Smooth muscle cell (in vitro differentiated cells): ENCODE measurements at regions not wholly inside any gene's neighbourhood (a gene's known extent, or its start where the extent isn't known, plus 50 kb on each side); places are given as distances from the start of the nearest gene placed in this dataset.

Source experiments
- DNase-seq: peaks from one replicate; lab custom pipeline; 2025; ENCODE audit not compliant: unreplicated experiment; lab: John Stamatoyannopoulos, UW
- H2AFZ ChIP-seq: fragments of 200-600 bp; sonication (generic); 2 replicates; pipeline ENCODE4 v1.6.0; 2016; ENCODE audit warnings: antibody characterized with exemption, low read depth, mild to moderate bottlenecking
- H3F3A ChIP-seq: fragments of 200-600 bp; sonication (generic); 2 replicates; pipeline ENCODE4 v1.6.0; 2017; ENCODE audit warnings: antibody characterized with exemption, low read depth
- H3K27ac ChIP-seq: fragments of 200-600 bp; sonication (generic); 2 replicates; pipeline ENCODE4 v1.5.1; 2016; ENCODE audit warnings: low read depth, mild to moderate bottlenecking
- H3K27me3 ChIP-seq: fragments of 200-600 bp; sonication (generic); 2 replicates; pipeline ENCODE4 v1.6.1; 2016; ENCODE audit warnings: low read depth, mild to moderate bottlenecking
- H3K36me3 ChIP-seq: fragments of 200-600 bp; sonication (generic); 2 replicates; pipeline ENCODE4 v1.5.1; 2016; ENCODE audit warnings: low read depth
- H3K4me1 ChIP-seq: fragments of 200-600 bp; sonication (generic); 2 replicates; pipeline ENCODE4 v1.5.1; 2016; ENCODE audit warnings: low read depth
- H3K4me2 ChIP-seq: fragments of 200-600 bp; sonication (generic); 2 replicates; pipeline ENCODE4 v1.6.0; 2016; ENCODE audit warnings: mild to moderate bottlenecking
- H3K4me3 ChIP-seq: fragments of 200-600 bp; sonication (generic); 2 replicates; pipeline ENCODE4 v1.5.1; 2016; ENCODE audit warnings: mild to moderate bottlenecking
- H3K79me2 ChIP-seq: fragments of 200-600 bp; sonication (generic); 2 replicates; pipeline ENCODE4 v1.6.0; 2016; ENCODE audit warnings: low read depth, mild to moderate bottlenecking
- H3K9ac ChIP-seq: fragments of 200-600 bp; sonication (generic); 2 replicates; pipeline ENCODE4 v1.6.0; 2016; ENCODE audit warnings: low read depth
- H3K9me3 ChIP-seq: fragments of 200-600 bp; sonication (generic); replicated peaks from 2 replicates; pipeline ENCODE4 v1.5.1; 2016; ENCODE audit warnings: low read depth
- H4K20me1 ChIP-seq: fragments of 200-600 bp; sonication (generic); 2 replicates; pipeline ENCODE4 v1.6.0; 2016; ENCODE audit warnings: low read depth
- CTCF ChIP-seq: fragments of 200-600 bp; sonication (generic); IDR thresholded peaks from 2 replicates; pipeline ENCODE4 v1.5.1; 2017; ENCODE audit warnings: borderline replicate concordance, mild to moderate bottlenecking, antibody characterized with exemption; ENCODE audit not compliant: insufficient read depth, poor library complexity, severe bottlenecking
- WGBS: methylation state at CpG from one replicate; pipeline ENCODE4 v1.1.7; 2016; ENCODE audit warnings: low lambda C conversion rate; 5-methylcytosine and 5-hydroxymethylcytosine counted together

DNA sequence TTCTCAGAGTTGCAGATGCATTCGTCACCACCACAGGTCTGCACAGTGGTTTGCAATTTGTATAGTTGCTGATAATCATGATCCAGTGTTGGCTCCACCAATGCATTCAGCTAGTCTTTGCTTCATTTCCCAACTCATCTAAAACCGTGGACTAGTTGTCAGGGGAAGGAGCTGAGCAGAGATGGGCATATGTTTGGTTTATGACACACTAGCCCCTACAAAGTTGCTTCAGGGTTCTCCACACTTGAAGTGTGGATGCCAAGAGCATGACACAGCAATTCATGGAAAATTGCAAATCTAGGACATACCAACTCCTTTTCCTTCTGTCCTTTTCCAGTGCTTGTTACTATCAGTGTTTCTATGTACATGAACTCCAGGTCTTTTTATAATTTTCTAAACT, 168.0 kb downstream of the TNFSF13B start:
- Histone ChIP-seq H2AFZ (no peak overlapping the region), H3K4me3 (no peak overlapping the region), H3K4me1 (no peaks in the 10 kb centered on the region), H3K9me3 (no peaks in the 10 kb centered on the region), H4K20me1 (no peaks in the 10 kb centered on the region), H3K27me3 (no peaks in the 10 kb centered on the region), H3F3A (no peaks in the 10 kb centered on the region), H3K36me3 (no peaks in the 10 kb centered on the region), H3K9ac (no peak overlapping the region), H3K79me2 (no peaks in the 10 kb centered on the region), H3K27ac (no peak overlapping the region), H3K4me2 (no peak overlapping the region)
- 79% methylated on average over 2 of the region's 2 CpGs for WGBS
- no peak for DNase-seq
- no peak for TF ChIP-seq CTCF

DNA sequence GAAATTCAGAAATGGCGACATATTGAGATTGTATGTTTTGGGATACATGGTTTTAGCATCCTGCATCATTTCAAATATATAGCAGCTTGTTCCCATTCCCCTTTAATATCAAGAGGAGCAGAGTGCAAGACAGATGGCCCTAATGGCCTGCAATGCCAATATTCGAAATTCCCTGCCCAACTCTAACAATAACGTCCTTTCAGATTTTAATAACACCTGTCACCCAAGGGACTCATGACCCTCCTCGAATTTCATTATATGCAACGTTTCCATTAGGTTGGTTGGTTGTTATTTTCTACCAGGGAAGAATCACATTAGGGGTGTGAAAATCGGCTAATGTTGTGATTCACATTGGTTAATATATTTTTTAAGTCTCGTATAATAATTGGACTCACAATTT, 170.0 kb downstream of the TNFSF13B start:
- H3F3A ChIP-seq, result no peaks in the 10 kb centered on the region
- no peaks in the 10 kb centered on the region for H3K4me1 ChIP-seq
- H3K36me3 ChIP-seq, result no peaks in the 10 kb centered on the region
- H3K9me3 ChIP-seq, result no peaks in the 10 kb centered on the region
- H3K4me3 ChIP-seq, result no peak overlapping the region
- H3K4me2 ChIP-seq, result no peak overlapping the region
- no peak overlapping the region for H3K27ac ChIP-seq
- H2AFZ ChIP-seq, result no peak overlapping the region
- no peaks in the 10 kb centered on the region for H4K20me1 ChIP-seq
- WGBS, result 78% methylated on average over 7 of the region's 7 CpGs
- no peak overlapping the region for H3K9ac ChIP-seq
- H3K27me3 ChIP-seq, result no peaks in the 10 kb centered on the region
- DNase-seq, result no peak
- H3K79me2 ChIP-seq, result no peaks in the 10 kb centered on the region
- TF ChIP-seq CTCF, result no peak

DNA sequence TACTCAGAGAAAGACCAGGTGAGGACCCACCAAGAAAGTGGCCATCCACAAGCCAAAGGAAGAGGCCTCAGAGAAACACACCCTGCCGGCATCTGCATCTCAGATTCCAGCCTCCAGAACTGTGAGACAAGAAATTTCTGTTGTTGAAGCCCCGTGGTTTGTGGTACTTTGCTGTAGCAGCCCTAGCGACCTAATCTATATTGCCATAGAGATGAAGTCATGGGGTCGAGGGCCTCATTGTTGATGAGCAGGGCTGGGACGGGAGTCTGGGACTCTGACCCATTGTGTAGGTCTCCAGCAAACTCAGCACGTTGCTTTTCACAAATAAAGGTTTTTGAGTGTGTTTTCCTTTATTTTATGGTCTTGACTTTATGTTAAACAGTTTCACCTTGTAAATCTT, 174.9 kb downstream of the TNFSF13B start:
- no peak overlapping the region for H3K4me3 ChIP-seq
- DNase-seq, result no peak
- WGBS, result 77% methylated on average over 6 of the region's 6 CpGs
- no peak overlapping the region for H3K9ac ChIP-seq
- no peaks in the 10 kb centered on the region for H3K79me2 ChIP-seq
- no peaks in the 10 kb centered on the region for H3K27me3 ChIP-seq
- no peaks in the 10 kb centered on the region for H3K36me3 ChIP-seq
- no peaks in the 10 kb centered on the region for H3K4me1 ChIP-seq
- no peak for TF ChIP-seq CTCF
- H2AFZ ChIP-seq, result no peak overlapping the region
- no peaks in the 10 kb centered on the region for H3K9me3 ChIP-seq
- no peaks in the 10 kb centered on the region for H4K20me1 ChIP-seq
- H3K27ac ChIP-seq, result no peak overlapping the region
- H3F3A ChIP-seq, result no peaks in the 10 kb centered on the region
- no peak overlapping the region for H3K4me2 ChIP-seq

- Histone ChIP-seq H2AFZ (no peak overlapping the region), H3K4me2 (no peak overlapping the region), H3K4me3 (no peak overlapping the region), H3K79me2 (no peaks in the 10 kb centered on the region), H3K9me3 (no peaks in the 10 kb centered on the region), H3K27me3 (no peaks in the 10 kb centered on the region), H4K20me1 (no peaks in the 10 kb centered on the region), H3K36me3 (no peaks in the 10 kb centered on the region), H3K9ac (no peak overlapping the region), H3K27ac (no peak overlapping the region), H3K4me1 (no peaks in the 10 kb centered on the region), H3F3A (no peaks in the 10 kb centered on the region)
- no peak for DNase-seq
- TF ChIP-seq CTCF, result no peak
Observed at GRCh38 chr13:108448891-108449290, 179.4 kb downstream of the TNFSF13B start.
